HEK293T (cell line): ENCODE measurements at regions not wholly inside any gene's neighbourhood (a gene's known extent, or its start where the extent isn't known, plus 50 kb on each side); places are given as distances from the start of the nearest gene placed in this dataset.

Source experiments
- BHLHE40 ChIP-seq: fragments of 450-650 bp; IDR thresholded peaks from 2 replicates; pipeline ENCODE4 v1.6.1; 2016; ENCODE audit warnings: mild to moderate bottlenecking, moderate library complexity, borderline replicate concordance
- ELF4 ChIP-seq: fragments of 450-650 bp; IDR thresholded peaks from 2 replicates; pipeline ENCODE4 v1.6.1; 2017; ENCODE audit warnings: antibody characterized with exemption
- NFRKB ChIP-seq: fragments of 450-650 bp; IDR thresholded peaks from 2 replicates; pipeline ENCODE4 v1.6.1; 2016; ENCODE audit warnings: mild to moderate bottlenecking, moderate library complexity

- TF ChIP-seq BHLHE40 (no peak), ELF4 (no peak), NFRKB (no peak)
Observed at GRCh38 chr4:34800953-34801352, 1443.4 kb downstream of the ARAP2 start.
